VCaP (cell line): ENCODE measurements at regions not wholly inside any gene's neighbourhood (a gene's known extent, or its start where the extent isn't known, plus 50 kb on each side); places are given as distances from the start of the nearest gene placed in this dataset.

ENCODE experiments used
- H3K27ac ChIP-seq: fragments of 450-650 bp; 2 replicates; pipeline ENCODE4 v1.5.1; 2017
- TF ChIP-seq, protein P1 (sequence below): fragments of 450-650 bp; conservative IDR thresholded peaks from 2 replicates; pipeline ENCODE4 v1.5.1; 2017; ENCODE audit warnings: mild to moderate bottlenecking, moderate library complexity

DNA sequence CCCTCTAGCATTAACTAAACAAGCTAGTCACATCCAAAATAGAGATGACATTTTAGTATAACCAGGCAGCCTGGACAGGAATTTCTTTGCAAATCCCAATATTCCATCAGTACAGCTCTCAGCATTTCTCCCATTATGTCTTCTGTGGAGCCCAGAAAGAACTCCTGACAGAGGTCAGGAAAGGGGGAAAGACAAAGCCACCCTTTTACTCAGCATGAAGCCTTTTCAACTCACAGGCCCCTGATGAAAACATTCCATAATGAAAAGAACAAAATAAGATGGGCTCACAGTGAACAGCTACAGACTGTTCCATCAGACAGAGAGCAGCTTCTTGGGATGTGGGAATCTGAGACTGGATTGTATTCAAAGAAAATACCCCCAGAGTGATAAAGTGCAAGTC, 80.6 kb downstream of the TEX35 start:
- H3K27ac ChIP-seq: no peak overlapping the region
- TF ChIP-seq, protein P1, sequence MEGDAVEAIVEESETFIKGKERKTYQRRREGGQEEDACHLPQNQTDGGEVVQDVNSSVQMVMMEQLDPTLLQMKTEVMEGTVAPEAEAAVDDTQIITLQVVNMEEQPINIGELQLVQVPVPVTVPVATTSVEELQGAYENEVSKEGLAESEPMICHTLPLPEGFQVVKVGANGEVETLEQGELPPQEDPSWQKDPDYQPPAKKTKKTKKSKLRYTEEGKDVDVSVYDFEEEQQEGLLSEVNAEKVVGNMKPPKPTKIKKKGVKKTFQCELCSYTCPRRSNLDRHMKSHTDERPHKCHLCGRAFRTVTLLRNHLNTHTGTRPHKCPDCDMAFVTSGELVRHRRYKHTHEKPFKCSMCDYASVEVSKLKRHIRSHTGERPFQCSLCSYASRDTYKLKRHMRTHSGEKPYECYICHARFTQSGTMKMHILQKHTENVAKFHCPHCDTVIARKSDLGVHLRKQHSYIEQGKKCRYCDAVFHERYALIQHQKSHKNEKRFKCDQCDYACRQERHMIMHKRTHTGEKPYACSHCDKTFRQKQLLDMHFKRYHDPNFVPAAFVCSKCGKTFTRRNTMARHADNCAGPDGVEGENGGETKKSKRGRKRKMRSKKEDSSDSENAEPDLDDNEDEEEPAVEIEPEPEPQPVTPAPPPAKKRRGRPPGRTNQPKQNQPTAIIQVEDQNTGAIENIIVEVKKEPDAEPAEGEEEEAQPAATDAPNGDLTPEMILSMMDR: no peak

DNA sequence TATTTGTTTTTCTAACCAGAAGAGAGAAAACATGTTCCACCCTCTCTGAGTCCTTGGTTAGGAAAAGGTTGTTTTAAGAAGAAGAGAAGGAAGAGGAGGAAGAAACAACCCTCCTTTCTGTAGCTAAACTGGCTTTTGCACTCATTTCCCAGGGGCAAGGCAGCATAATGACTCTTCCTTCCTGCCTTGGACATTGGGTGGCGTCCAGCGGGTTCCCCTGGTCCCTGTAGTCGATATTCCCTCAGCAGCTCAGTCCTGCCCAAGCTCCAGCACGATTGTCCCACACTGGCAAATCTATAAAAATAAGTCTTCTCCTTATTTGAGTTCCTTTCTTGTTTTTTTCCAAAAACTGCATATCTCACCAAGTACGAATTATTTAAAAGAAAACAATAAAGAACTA, 81.2 kb downstream of the TEX35 start:
- no peak overlapping the region for H3K27ac ChIP-seq
- TF ChIP-seq, protein P1: no peak

DNA sequence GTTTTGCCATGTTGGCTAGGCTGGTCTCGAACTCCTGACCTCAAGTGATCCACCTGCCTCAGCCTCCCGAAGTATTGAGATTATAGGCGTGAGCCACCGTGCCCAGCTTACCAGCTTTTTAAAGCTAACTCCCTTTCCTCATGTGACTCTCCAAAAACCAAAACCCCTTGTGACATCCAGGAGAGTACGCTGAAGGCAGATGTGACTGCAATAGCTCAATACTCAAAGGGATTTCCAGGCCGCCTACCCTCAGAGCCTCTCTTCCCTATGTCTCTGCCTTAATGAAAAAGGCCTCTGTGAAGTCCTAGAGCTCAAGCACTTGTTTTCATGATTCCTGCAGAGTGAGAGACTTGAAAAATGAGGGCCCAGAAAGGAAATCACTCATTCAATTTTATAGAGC, 82.6 kb downstream of the TEX35 start:
- TF ChIP-seq, protein P1: no peak
- H3K27ac ChIP-seq: no peak overlapping the region

DNA sequence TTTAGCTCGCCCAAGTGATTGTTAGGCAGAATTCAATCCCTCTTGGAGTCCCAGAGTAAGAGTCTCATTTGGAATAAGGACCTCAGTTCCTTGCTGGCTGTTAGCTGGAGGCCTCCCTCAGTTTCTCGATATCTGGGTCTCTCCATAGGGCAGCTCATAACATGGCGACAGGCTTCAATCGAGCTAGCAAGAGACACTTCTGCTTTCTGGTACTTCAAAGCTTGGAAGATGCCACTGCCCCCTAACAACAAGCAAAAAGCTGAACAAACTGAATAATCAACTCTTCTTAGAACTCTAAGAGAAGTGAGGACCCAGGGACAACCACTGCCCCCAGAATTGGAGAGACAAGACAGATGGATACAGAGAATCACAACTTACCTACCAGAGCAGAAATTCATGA, 86.2 kb downstream of the TEX35 start:
- TF ChIP-seq, protein P1: no peak
- H3K27ac ChIP-seq: no peak overlapping the region

DNA sequence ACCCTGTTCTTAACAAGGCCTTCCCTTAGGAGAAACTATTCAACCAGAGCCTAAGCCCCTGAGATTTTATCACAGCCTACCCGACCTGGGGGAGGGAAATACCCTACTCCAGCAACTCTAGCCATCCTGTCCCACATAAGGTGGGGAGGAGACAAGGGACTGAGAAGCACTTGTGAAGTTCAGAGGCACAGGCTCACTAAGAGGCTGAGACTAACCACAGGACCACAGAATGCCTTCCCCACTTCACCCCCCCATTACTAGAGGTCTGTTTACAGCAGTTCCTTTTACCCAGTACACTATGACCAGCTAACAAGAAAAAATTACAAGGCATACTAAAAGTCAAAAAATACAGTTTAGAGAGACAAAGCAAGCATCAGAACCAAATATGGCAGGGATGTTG, 86.8 kb downstream of the TEX35 start:
- TF ChIP-seq, protein P1: no peak
- H3K27ac ChIP-seq: no peak overlapping the region

DNA sequence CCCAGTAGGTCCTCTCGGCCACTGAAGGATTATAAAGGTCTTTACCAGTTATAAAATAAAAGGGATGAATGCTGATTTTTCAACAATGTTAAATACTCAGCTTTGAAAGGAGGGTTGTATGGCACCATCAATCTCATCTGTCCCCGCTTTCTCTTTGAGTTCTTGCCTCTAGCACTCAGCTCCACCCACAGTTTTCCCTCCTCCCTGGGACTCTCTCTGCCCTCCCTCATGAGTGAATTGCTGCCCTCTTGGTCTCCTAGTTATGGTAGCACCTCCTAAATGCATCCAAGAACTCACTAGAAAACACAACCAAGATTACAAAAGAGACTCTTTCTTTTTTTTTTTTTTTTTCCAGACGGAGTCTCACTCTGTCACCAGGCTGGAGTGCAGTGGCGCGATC, 91.0 kb downstream of the TEX35 start:
- TF ChIP-seq, protein P1: no peak
- H3K27ac ChIP-seq: no peak overlapping the region

DNA sequence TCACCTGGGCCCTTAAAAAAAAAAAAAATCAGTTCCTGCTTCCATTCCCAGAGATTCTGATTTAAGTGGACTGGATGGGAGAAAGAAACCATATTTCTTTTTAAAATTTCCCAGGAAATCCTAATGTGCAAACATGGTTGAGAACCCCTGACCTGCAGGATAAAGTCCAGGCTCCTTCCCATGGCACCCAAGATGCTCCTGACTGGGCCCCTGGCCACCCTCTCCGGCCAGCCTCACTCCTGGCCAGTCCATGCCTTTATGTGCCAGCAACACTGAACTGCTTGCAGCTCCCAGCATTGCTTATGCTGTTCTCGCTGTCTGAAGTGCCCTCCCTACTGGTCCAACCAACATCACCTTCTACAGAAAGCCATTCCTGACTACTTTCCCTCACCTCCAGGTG, 93.9 kb downstream of the TEX35 start:
- TF ChIP-seq, protein P1: no peak
- no peak overlapping the region for H3K27ac ChIP-seq
